SH-SY5Y (cell line): ENCODE measurements at regions not wholly inside any gene's neighbourhood (a gene's known extent, or its start where the extent isn't known, plus 50 kb on each side); places are given as distances from the start of the nearest gene placed in this dataset.

Source experiments
- GATA2 ChIP-seq: IDR thresholded peaks from 2 replicates; pipeline ENCODE4 v1.6.1; 2011; ENCODE audit warnings: mild to moderate bottlenecking, low read depth, low read length
- GATA3 ChIP-seq: IDR thresholded peaks from 2 replicates; pipeline ENCODE4 v1.6.1; 2011; ENCODE audit warnings: low read depth, mild to moderate bottlenecking, low read length, moderate library complexity

GRCh38 chr18:41645589-41646360 lies 309.3 kb upstream of the PIK3C3 start:
- no peak for TF ChIP-seq GATA2
- no peak for TF ChIP-seq GATA3
